GM23338 (cell line): ENCODE measurements at regions not wholly inside any gene's neighbourhood (a gene's known extent, or its start where the extent isn't known, plus 50 kb on each side); places are given as distances from the start of the nearest gene placed in this dataset.

Experiments
- ATAC-seq: fragments of 200-7000 bp; cut with Tn5 transposase; 3 replicates; pipeline ENCODE4 v1.9.1; 2020
- DNase-seq: peaks from one replicate; pipeline ENCODE4 v3.0.0-alpha.2; 2015; ENCODE audit warnings: low spot score
- H2AFZ ChIP-seq: fragments of 200-600 bp; sonication (generic); 2 replicates; pipeline ENCODE4 v1.8.0; 2016; ENCODE audit warnings: antibody characterized with exemption, mild to moderate bottlenecking, moderate library complexity
- H3F3A ChIP-seq: fragments of 200-600 bp; sonication (generic); replicated peaks from 2 replicates; pipeline ENCODE4 v1.8.0; 2017; ENCODE audit warnings: antibody characterized with exemption, mixed run types, low read depth
- H3K27ac ChIP-seq: fragments of 200-600 bp; sonication (generic); 2 replicates; pipeline ENCODE4 v1.6.1; 2016; ENCODE audit warnings: low read depth
- H3K27me3 ChIP-seq: fragments of 200-600 bp; sonication (generic); 2 replicates; pipeline ENCODE4 v1.8.0; 2016; ENCODE audit warnings: mild to moderate bottlenecking, mixed run types, moderate library complexity; ENCODE audit not compliant: insufficient read depth
- H3K36me3 ChIP-seq: fragments of 200-600 bp; sonication (generic); 2 replicates; pipeline ENCODE4 v1.8.0; 2016; ENCODE audit warnings: mild to moderate bottlenecking; ENCODE audit not compliant: insufficient read depth
- H3K4me1 ChIP-seq: fragments of 200-600 bp; sonication (generic); 2 replicates; pipeline ENCODE4 v1.8.0; 2016; ENCODE audit warnings: mild to moderate bottlenecking, moderate library complexity; ENCODE audit not compliant: insufficient read depth
- H3K4me2 ChIP-seq: fragments of 200-600 bp; sonication (generic); 2 replicates; pipeline ENCODE4 v1.7.1; 2017; ENCODE audit warnings: mixed run types
- H3K4me3 ChIP-seq: fragments of 200-600 bp; sonication (generic); 2 replicates; pipeline ENCODE4 v1.6.1; 2016; ENCODE audit warnings: mixed run types
- H3K79me2 ChIP-seq: fragments of 200-600 bp; sonication (generic); replicated peaks from 2 replicates; pipeline ENCODE4 v1.8.0; 2017; ENCODE audit warnings: mild to moderate bottlenecking; ENCODE audit not compliant: insufficient read depth
- H3K9me2 ChIP-seq: fragments of 200-600 bp; sonication (generic); 2 replicates; pipeline ENCODE4 v1.8.0; 2017; ENCODE audit not compliant: insufficient read depth
- H4K20me1 ChIP-seq: fragments of 200-600 bp; sonication (generic); replicated peaks from 2 replicates; pipeline ENCODE4 v1.8.0; 2017; ENCODE audit warnings: mild to moderate bottlenecking; ENCODE audit not compliant: insufficient read depth
- H3K27ac Mint-ChIP-seq: 2 replicates; pipeline ENCODE4 v1.8.0; 2020; ENCODE audit warnings: inconsistent platforms, mild to moderate bottlenecking, moderate library complexity, mixed read lengths
- H3K27me3 Mint-ChIP-seq: 3 replicates; pipeline ENCODE4 v1.8.0; 2022; ENCODE audit warnings: low read depth, mild to moderate bottlenecking, moderate library complexity, mixed read lengths, inconsistent platforms; ENCODE audit not compliant: insufficient read depth, poor library complexity
- H3K36me3 Mint-ChIP-seq: 3 replicates; pipeline ENCODE4 v1.8.0; 2021; ENCODE audit warnings: low read depth, mild to moderate bottlenecking, inconsistent platforms, moderate library complexity, mixed read lengths
- H3K4me1 Mint-ChIP-seq: 3 replicates; pipeline ENCODE4 v1.8.0; 2020; ENCODE audit warnings: mild to moderate bottlenecking, inconsistent platforms, mixed read lengths
- H3K4me3 Mint-ChIP-seq: 3 replicates; pipeline ENCODE4 v1.8.0; 2021; ENCODE audit warnings: moderate library complexity, mild to moderate bottlenecking, inconsistent platforms, mixed read lengths
- H3K9me3 Mint-ChIP-seq: 3 replicates; pipeline ENCODE4 v1.8.0; 2020; ENCODE audit warnings: moderate library complexity, mild to moderate bottlenecking, inconsistent platforms, mixed read lengths
- CREB1 ChIP-seq: fragments of 250-450 bp; sonication (Bioruptor Pico); IDR thresholded peaks from 2 replicates; pipeline ENCODE4 v1.5.0; 2020; ENCODE audit warnings: low read depth, mild to moderate bottlenecking, moderate library complexity
- EZH2 ChIP-seq: fragments of 200-600 bp; sonication (generic); IDR thresholded peaks from one replicate; pipeline ENCODE4 v1.8.0; 2017; ENCODE audit warnings: antibody characterized with exemption, mild to moderate bottlenecking, low read depth; ENCODE audit not compliant: unreplicated experiment
- EZH2phosphoT487 ChIP-seq: fragments of 200-600 bp; sonication (generic); IDR thresholded peaks from one replicate; pipeline ENCODE4 v1.8.1; 2018; ENCODE audit warnings: antibody characterized with exemption; ENCODE audit not compliant: unreplicated experiment
- JUNB ChIP-seq: IDR thresholded peaks from one replicate; pipeline ENCODE4 v1.6.1; 2016; ENCODE audit warnings: antibody characterized with exemption; ENCODE audit not compliant: unreplicated experiment
- NANOG ChIP-seq: IDR thresholded peaks from 2 replicates; pipeline ENCODE4 v1.6.1; 2016; ENCODE audit warnings: antibody characterized with exemption, borderline replicate concordance
- TF ChIP-seq, protein P1 (sequence below), 2 experiments: fragments of 200-600 bp in 1 of 2; sonication (generic) in 1 of 2; conservative IDR thresholded peaks; 2 replicates each; pipeline versions ENCODE4 v1.5.1 to v1.6.1; 2016 to 2017; ENCODE audit warnings: antibody characterized with exemption in 2 of 2, low read depth in 2 of 2, mild to moderate bottlenecking in 2 of 2, moderate library complexity in 1 of 2
- TF ChIP-seq, protein P2 (sequence below): IDR thresholded peaks from 2 replicates; pipeline ENCODE4 v1.6.1; 2016; ENCODE audit warnings: antibody characterized with exemption
- TF ChIP-seq, protein P3 (sequence below): IDR thresholded peaks from one replicate; pipeline ENCODE4 v1.6.1; 2018; ENCODE audit warnings: antibody characterized with exemption; ENCODE audit not compliant: unreplicated experiment

DNA sequence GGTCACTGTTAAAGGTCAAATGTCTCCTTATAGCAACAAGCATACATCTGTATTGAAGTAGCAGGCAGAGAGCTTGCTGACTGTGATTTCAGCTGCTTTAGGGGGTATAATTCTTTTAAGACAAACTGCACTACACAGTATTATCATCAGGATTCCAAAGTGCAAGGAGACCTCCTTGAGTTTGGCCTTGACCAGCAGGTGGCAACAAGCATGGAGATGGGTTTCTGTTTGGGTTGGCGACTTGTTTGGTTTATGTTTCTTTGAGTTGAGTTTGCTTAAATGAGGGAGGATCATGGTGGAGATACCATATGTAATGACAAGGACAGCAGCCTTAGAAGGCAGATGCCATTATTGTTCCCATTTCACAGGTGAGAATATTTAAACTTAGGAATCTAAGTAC is 681.0 kb upstream of the ID2 start:
- H3K27ac Mint-ChIP-seq: no peak overlapping the region
- no peak overlapping the region for H3K4me2 ChIP-seq
- H3K27me3 ChIP-seq: no peaks in the 10 kb centered on the region
- H3K4me3 Mint-ChIP-seq: no peak overlapping the region
- TF ChIP-seq, protein P1, sequence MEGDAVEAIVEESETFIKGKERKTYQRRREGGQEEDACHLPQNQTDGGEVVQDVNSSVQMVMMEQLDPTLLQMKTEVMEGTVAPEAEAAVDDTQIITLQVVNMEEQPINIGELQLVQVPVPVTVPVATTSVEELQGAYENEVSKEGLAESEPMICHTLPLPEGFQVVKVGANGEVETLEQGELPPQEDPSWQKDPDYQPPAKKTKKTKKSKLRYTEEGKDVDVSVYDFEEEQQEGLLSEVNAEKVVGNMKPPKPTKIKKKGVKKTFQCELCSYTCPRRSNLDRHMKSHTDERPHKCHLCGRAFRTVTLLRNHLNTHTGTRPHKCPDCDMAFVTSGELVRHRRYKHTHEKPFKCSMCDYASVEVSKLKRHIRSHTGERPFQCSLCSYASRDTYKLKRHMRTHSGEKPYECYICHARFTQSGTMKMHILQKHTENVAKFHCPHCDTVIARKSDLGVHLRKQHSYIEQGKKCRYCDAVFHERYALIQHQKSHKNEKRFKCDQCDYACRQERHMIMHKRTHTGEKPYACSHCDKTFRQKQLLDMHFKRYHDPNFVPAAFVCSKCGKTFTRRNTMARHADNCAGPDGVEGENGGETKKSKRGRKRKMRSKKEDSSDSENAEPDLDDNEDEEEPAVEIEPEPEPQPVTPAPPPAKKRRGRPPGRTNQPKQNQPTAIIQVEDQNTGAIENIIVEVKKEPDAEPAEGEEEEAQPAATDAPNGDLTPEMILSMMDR (conservative IDR thresholded peaks at IDR 0.05; ENCODE audit: low read depth in 2 of 2): peak; percentile 21 to 49; a peak in 2 of 4 replicates
- TF ChIP-seq CREB1 (CRISPR knock-in tag): no peak
- no peaks in the 10 kb centered on the region for H3F3A ChIP-seq
- no peaks in the 10 kb centered on the region for H3K27me3 Mint-ChIP-seq
- H2AFZ ChIP-seq: no peak overlapping the region
- H3K27ac ChIP-seq: no peak overlapping the region
- no peaks in the 10 kb centered on the region for H4K20me1 ChIP-seq
- no peaks in the 10 kb centered on the region for H3K79me2 ChIP-seq
- no peaks in the 10 kb centered on the region for H3K36me3 ChIP-seq
- peaks cover 8% of the 10 kb centered on the region for H3K4me1 Mint-ChIP-seq
- no peak overlapping the region for H3K4me3 ChIP-seq
- no peaks in the 10 kb centered on the region for H3K36me3 Mint-ChIP-seq
- no peaks in the 10 kb centered on the region for H3K9me3 Mint-ChIP-seq
- no peak for DNase-seq
- H3K4me1 ChIP-seq: peaks cover 3% of the 10 kb centered on the region; the same call in 1 of the 2 replicates
- H3K9me2 ChIP-seq: peaks cover 12% of the 10 kb centered on the region
- ATAC-seq: no peak

DNA sequence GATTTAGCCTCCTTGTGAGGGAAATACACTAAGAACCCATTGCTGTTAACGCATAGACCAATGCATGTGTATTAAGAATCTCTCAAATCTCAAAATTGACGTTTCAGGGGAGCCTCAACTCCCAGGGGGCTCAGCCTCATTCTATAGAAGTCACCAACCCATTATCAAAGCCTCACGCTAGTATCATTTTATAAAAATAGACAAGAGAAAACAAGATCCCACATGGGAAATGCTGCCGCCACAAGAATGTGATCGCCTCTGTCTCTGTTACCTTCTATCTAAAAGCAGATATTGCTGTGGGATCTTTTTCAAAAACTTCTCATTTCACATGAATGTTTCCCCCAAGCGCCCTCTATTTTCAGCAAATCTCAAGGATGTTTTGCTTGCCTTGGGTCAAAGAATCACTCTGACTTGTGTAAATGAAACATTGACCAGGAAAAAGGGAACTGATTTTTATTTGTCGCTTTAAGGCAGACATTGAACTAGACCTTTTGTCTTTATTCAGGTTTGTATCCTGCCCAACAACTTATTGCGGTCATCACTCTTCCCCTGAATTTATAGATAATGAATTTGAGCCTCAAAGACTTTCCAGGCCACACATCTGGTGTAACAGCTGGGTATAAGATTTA is 679.0 kb upstream of the ID2 start:
- DNase-seq (no peak), ATAC-seq (no peak)
- H3K27ac Mint-ChIP-seq: no peak overlapping the region
- Histone ChIP-seq H3K4me3 (no peak overlapping the region), H4K20me1 (no peaks in the 10 kb centered on the region), H2AFZ (peak overlapping the region; percentile 88), H3K4me1 (peaks cover 3% of the 10 kb centered on the region; the same call in 1 of the 2 replicates), H3K4me2 (no peak overlapping the region), H3K9me2 (peaks cover 25% of the 10 kb centered on the region), H3K36me3 (no peaks in the 10 kb centered on the region), H3K27ac (no peak overlapping the region), H3F3A (no peaks in the 10 kb centered on the region), H3K27me3 (no peaks in the 10 kb centered on the region), H3K79me2 (no peaks in the 10 kb centered on the region)
- no peaks in the 10 kb centered on the region for H3K27me3 Mint-ChIP-seq
- H3K4me3 Mint-ChIP-seq: no peak overlapping the region
- H3K4me1 Mint-ChIP-seq: peaks cover 8% of the 10 kb centered on the region
- H3K36me3 Mint-ChIP-seq: no peaks in the 10 kb centered on the region
- H3K9me3 Mint-ChIP-seq: no peaks in the 10 kb centered on the region
- TF ChIP-seq JUNB (no peak), NANOG (no peak), EZH2phosphoT487 (no peak), EZH2 (no peak), CREB1 (CRISPR knock-in tag) (no peak)
- TF ChIP-seq, protein P2, sequence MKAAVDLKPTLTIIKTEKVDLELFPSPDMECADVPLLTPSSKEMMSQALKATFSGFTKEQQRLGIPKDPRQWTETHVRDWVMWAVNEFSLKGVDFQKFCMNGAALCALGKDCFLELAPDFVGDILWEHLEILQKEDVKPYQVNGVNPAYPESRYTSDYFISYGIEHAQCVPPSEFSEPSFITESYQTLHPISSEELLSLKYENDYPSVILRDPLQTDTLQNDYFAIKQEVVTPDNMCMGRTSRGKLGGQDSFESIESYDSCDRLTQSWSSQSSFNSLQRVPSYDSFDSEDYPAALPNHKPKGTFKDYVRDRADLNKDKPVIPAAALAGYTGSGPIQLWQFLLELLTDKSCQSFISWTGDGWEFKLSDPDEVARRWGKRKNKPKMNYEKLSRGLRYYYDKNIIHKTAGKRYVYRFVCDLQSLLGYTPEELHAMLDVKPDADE: no peak
- TF ChIP-seq, protein P3, sequence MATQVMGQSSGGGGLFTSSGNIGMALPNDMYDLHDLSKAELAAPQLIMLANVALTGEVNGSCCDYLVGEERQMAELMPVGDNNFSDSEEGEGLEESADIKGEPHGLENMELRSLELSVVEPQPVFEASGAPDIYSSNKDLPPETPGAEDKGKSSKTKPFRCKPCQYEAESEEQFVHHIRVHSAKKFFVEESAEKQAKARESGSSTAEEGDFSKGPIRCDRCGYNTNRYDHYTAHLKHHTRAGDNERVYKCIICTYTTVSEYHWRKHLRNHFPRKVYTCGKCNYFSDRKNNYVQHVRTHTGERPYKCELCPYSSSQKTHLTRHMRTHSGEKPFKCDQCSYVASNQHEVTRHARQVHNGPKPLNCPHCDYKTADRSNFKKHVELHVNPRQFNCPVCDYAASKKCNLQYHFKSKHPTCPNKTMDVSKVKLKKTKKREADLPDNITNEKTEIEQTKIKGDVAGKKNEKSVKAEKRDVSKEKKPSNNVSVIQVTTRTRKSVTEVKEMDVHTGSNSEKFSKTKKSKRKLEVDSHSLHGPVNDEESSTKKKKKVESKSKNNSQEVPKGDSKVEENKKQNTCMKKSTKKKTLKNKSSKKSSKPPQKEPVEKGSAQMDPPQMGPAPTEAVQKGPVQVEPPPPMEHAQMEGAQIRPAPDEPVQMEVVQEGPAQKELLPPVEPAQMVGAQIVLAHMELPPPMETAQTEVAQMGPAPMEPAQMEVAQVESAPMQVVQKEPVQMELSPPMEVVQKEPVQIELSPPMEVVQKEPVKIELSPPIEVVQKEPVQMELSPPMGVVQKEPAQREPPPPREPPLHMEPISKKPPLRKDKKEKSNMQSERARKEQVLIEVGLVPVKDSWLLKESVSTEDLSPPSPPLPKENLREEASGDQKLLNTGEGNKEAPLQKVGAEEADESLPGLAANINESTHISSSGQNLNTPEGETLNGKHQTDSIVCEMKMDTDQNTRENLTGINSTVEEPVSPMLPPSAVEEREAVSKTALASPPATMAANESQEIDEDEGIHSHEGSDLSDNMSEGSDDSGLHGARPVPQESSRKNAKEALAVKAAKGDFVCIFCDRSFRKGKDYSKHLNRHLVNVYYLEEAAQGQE: no peak
